ENCODE measurements at regions not wholly inside any gene's neighbourhood (a gene's known extent, or its start where the extent isn't known, plus 50 kb on each side); places are given as distances from the start of the nearest gene placed in this dataset.
A peak's percentile ranks its signal among the peaks of the same experiment; 100 is the strongest.

DNA sequence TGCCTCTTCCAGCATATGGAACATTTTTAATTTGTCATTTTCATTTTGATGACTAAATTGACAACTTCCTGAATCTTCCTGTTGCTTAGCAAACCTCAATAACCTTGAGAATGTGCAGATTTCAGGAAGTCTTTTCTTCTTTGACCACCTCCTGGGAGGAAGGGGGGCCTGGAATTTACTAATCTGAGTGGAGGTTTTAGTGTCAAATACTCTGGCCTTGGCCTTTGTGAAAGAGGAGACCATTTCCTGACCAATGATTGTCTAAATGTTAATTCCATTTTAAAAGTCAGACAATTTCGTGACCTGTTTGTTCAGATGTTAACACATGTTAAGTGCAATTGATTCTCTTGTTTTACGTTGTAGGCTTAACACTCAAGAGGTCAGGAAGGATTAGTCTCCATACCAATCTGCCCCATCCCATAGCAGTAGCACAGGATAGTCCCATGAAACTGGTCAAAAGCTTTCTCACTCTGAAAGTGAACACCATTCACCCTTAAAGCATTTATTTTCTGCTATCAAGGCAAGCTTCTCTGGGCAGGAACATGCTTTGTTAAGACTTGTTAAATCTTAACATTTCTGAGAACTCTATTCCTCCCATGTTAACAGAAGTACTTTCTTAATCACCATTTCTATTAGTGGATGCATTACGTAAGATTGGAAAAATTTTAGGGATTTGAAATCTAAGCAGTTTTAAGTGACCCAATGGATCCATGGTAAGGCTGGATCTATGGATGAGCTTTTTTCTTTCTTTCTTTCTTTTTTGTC is 219.6 kb downstream of the RND3 start:
- POLR2A ChIA-PET = no interaction called here
- no peaks in the 10 kb centered on the region for H3K27me3 ChIP-seq (ENCODE audit: control insufficient read depth in 2 of 2, insufficient read depth in 2 of 2, low read length in 2 of 2)
- no peaks in the 10 kb centered on the region for H3K9me3 ChIP-seq (replicated peaks; ENCODE audit: control insufficient read depth, insufficient read depth, low read length)
- intact Hi-C loops (cut with micrococcal nuclease) = no loop called here
- BruUV-seq (replicated peaks) = no TSS peak
- H4K20me1 ChIP-seq (replicated peaks; ENCODE audit: control insufficient read depth, extremely low read depth, insufficient read depth, low read length) = no peaks in the 10 kb centered on the region
- no peaks in the 10 kb centered on the region for H3K36me3 ChIP-seq (ENCODE audit: control insufficient read depth in 2 of 2, extremely low read depth in 1 of 2, insufficient read depth in 2 of 2, low read length in 2 of 2)
- no peaks in the 10 kb centered on the region for H3K79me2 ChIP-seq (ENCODE audit: control insufficient read depth, insufficient read depth, low read length)
- H3K9ac ChIP-seq (replicated peaks; ENCODE audit: extremely low read depth, insufficient read depth, low read length) = no peak overlapping the region
- no peak overlapping the region for H3K27ac ChIP-seq (ENCODE audit: insufficient read depth, low read depth, low read length)
- H3K4me1 ChIP-seq (ENCODE audit: control insufficient read depth, extremely low read depth, insufficient read depth, low read length) = peaks cover 7% of the 10 kb centered on the region
- DNase-seq (ENCODE audit: low read depth, low spot score) = no peak
- H2AFZ ChIP-seq (ENCODE audit: low read depth, low read length) = peak overlapping the region; percentile 44
- FAIRE-seq = no peak
- dilution Hi-C loops (cut with MboI; ENCODE audit: extremely low pct_ligation_motif_present, low sequenced_read_pairs) = no loop called here
- no peak overlapping the region for H3K4me3 ChIP-seq (replicated peaks in 1 of 3; ENCODE audit: insufficient read depth in 1 of 3, low read depth in 1 of 3, low read length in 3 of 3)
- no peak overlapping the region for H3K4me2 ChIP-seq (ENCODE audit: insufficient read depth, low read length)
- CTCF ChIA-PET = no interaction called here
- H3K9me1 ChIP-seq (replicated peaks; ENCODE audit: control insufficient read depth, extremely low read depth, insufficient read depth, low read length) = no peaks in the 10 kb centered on the region
- TF ChIP-seq, protein P1, sequence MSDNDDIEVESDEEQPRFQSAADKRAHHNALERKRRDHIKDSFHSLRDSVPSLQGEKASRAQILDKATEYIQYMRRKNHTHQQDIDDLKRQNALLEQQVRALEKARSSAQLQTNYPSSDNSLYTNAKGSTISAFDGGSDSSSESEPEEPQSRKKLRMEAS (IDR thresholded peaks at IDR 0.05; ENCODE audit: insufficient read depth, insufficient read length) = no peak
- TF ChIP-seq POLR2AphosphoS5 (IDR thresholded peaks at IDR 0.05; ENCODE audit: insufficient read depth, low read depth, low read length) = no peak
- no peak for TF ChIP-seq GATA2 (IDR thresholded peaks at IDR 0.05; ENCODE audit: insufficient read depth, insufficient read length, low read depth, low read length)
- TF ChIP-seq FOS (IDR thresholded peaks at IDR 0.05; ENCODE audit: borderline replicate concordance, insufficient read depth, low read length) = no peak
- TF ChIP-seq JUN (IDR thresholded peaks at IDR 0.05; ENCODE audit: borderline replicate concordance, insufficient read depth, insufficient read length, low read depth) = no peak
- TF ChIP-seq MYC (IDR thresholded peaks at IDR 0.05; ENCODE audit: low read depth, low read length) = no peak
- no peak for TF ChIP-seq EZH2 (IDR thresholded peaks at IDR 0.05; ENCODE audit: borderline replicate concordance, low read depth, low read length, severe bottlenecking)
- no peak for TF ChIP-seq POLR2A (IDR thresholded peaks at IDR 0.05; ENCODE audit: low read depth, low read length)

DNA sequence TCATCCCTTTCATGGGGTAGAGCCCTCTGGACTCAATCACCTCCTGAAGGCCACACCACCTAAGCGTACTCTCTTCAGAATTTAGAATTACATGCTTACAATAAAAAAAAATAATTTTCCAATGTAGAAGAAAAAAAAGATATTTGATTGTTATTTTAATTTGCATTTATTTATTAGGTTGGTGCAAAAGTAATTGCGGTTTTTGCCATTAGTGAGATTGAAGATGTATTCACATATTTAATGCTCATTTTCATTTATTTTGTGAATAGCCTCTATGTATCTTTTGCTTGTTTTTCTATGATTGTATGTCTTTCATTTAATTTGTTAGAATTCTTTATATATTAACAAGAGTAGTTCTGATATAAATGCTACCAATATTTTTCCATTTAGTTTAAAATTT is 220.5 kb downstream of the RND3 start:
- H3K79me2 ChIP-seq (ENCODE audit: control insufficient read depth, insufficient read depth, low read length) = no peaks in the 10 kb centered on the region
- dilution Hi-C loops (cut with MboI; ENCODE audit: extremely low pct_ligation_motif_present, low sequenced_read_pairs) = no loop called here
- H3K36me3 ChIP-seq (ENCODE audit: control insufficient read depth in 2 of 2, extremely low read depth in 1 of 2, insufficient read depth in 2 of 2, low read length in 2 of 2) = no peaks in the 10 kb centered on the region
- H3K27ac ChIP-seq (ENCODE audit: insufficient read depth, low read depth, low read length) = no peak overlapping the region
- no peak for TF ChIP-seq POLR2AphosphoS5 (IDR thresholded peaks at IDR 0.05; ENCODE audit: insufficient read depth, low read depth, low read length)
- TF ChIP-seq FOS (IDR thresholded peaks at IDR 0.05; ENCODE audit: borderline replicate concordance, insufficient read depth, low read length) = no peak
- TF ChIP-seq JUN (IDR thresholded peaks at IDR 0.05; ENCODE audit: borderline replicate concordance, insufficient read depth, insufficient read length, low read depth) = no peak
- TF ChIP-seq, protein P1 (IDR thresholded peaks at IDR 0.05; ENCODE audit: insufficient read depth, insufficient read length) = no peak
- TF ChIP-seq EZH2 (IDR thresholded peaks at IDR 0.05; ENCODE audit: borderline replicate concordance, low read depth, low read length, severe bottlenecking) = no peak
- no peak for TF ChIP-seq POLR2A (IDR thresholded peaks at IDR 0.05; ENCODE audit: low read depth, low read length)
- TF ChIP-seq, protein P2, sequence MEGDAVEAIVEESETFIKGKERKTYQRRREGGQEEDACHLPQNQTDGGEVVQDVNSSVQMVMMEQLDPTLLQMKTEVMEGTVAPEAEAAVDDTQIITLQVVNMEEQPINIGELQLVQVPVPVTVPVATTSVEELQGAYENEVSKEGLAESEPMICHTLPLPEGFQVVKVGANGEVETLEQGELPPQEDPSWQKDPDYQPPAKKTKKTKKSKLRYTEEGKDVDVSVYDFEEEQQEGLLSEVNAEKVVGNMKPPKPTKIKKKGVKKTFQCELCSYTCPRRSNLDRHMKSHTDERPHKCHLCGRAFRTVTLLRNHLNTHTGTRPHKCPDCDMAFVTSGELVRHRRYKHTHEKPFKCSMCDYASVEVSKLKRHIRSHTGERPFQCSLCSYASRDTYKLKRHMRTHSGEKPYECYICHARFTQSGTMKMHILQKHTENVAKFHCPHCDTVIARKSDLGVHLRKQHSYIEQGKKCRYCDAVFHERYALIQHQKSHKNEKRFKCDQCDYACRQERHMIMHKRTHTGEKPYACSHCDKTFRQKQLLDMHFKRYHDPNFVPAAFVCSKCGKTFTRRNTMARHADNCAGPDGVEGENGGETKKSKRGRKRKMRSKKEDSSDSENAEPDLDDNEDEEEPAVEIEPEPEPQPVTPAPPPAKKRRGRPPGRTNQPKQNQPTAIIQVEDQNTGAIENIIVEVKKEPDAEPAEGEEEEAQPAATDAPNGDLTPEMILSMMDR (IDR thresholded peaks at IDR 0.05; ENCODE audit: extremely low read depth in 1 of 2, insufficient read depth in 1 of 2, low read depth in 1 of 2, low read length in 2 of 2) = no peak
- TF ChIP-seq GATA2 (IDR thresholded peaks at IDR 0.05; ENCODE audit: insufficient read depth, insufficient read length, low read depth, low read length) = no peak
- TF ChIP-seq MYC (IDR thresholded peaks at IDR 0.05; ENCODE audit: low read depth, low read length) = no peak
- POLR2A ChIA-PET = no interaction called here
- no peak overlapping the region for H3K9ac ChIP-seq (replicated peaks; ENCODE audit: extremely low read depth, insufficient read depth, low read length)
- H3K4me2 ChIP-seq (ENCODE audit: insufficient read depth, low read length) = no peak overlapping the region
- no peaks in the 10 kb centered on the region for H3K9me3 ChIP-seq (replicated peaks; ENCODE audit: control insufficient read depth, insufficient read depth, low read length)
- no peaks in the 10 kb centered on the region for H3K27me3 ChIP-seq (ENCODE audit: control insufficient read depth in 2 of 2, insufficient read depth in 2 of 2, low read length in 2 of 2)
- CTCF ChIA-PET = no interaction called here
- H3K9me1 ChIP-seq (replicated peaks; ENCODE audit: control insufficient read depth, extremely low read depth, insufficient read depth, low read length) = no peaks in the 10 kb centered on the region
- no peak overlapping the region for H2AFZ ChIP-seq (ENCODE audit: low read depth, low read length)
- intact Hi-C loops (cut with micrococcal nuclease) = no loop called here
- no peak overlapping the region for H3K4me3 ChIP-seq (replicated peaks in 1 of 3; ENCODE audit: insufficient read depth in 1 of 3, low read depth in 1 of 3, low read length in 3 of 3)
- FAIRE-seq (no peak), DNase-seq (ENCODE audit: low read depth, low spot score) (no peak)
- no TSS peak for BruUV-seq (replicated peaks)
- H4K20me1 ChIP-seq (replicated peaks; ENCODE audit: control insufficient read depth, extremely low read depth, insufficient read depth, low read length) = no peaks in the 10 kb centered on the region
- H3K4me1 ChIP-seq (ENCODE audit: control insufficient read depth, extremely low read depth, insufficient read depth, low read length) = peaks cover 7% of the 10 kb centered on the region
